ENCODE measurements at regions not wholly inside any gene's neighbourhood (a gene's known extent, or its start where the extent isn't known, plus 50 kb on each side); places are given as distances from the start of the nearest gene placed in this dataset.

DNA sequence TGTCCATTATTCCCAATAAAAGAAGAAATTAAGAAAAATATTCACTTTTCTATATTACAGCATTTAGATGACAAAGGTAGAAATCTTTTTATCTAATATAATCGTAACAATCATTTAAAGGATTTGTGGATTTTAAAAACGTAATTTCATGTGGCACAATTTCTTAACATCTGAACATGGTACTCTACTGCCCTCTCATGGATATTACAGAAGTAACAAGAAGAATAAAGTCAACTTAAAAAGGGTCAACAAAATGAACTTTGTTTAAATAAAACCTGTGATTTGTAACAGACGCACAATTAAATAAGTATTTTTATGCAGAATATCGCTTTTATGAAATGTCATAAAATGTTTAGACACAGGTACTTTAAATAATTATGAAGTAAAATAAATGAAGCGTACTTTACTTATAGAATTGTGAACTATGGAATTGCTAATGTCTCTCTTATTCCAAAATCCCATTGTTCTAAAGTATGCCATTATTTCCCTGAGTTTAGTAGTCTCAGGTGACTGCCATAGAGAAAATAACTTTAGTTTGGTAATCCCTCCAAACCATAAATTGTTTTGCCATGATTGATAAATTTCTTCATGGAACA lies 366.8 kb upstream of the ZNF385D start (continued):
- TF ChIP-seq, protein P1, sequence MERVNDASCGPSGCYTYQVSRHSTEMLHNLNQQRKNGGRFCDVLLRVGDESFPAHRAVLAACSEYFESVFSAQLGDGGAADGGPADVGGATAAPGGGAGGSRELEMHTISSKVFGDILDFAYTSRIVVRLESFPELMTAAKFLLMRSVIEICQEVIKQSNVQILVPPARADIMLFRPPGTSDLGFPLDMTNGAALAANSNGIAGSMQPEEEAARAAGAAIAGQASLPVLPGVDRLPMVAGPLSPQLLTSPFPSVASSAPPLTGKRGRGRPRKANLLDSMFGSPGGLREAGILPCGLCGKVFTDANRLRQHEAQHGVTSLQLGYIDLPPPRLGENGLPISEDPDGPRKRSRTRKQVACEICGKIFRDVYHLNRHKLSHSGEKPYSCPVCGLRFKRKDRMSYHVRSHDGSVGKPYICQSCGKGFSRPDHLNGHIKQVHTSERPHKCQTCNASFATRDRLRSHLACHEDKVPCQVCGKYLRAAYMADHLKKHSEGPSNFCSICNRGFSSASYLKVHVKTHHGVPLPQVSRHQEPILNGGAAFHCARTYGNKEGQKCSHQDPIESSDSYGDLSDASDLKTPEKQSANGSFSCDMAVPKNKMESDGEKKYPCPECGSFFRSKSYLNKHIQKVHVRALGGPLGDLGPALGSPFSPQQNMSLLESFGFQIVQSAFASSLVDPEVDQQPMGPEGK (CRISPR knock-in tag; IDR thresholded peaks at IDR 0.05; ENCODE audit: borderline replicate concordance) = no peak
- TF ChIP-seq ESRRG (CRISPR knock-in tag; IDR thresholded peaks at IDR 0.05) = no peak
- no peak for TF ChIP-seq TOX (CRISPR knock-in tag; IDR thresholded peaks at IDR 0.05; ENCODE audit: borderline replicate concordance)
- no peak for TF ChIP-seq ZFP30 (CRISPR knock-in tag; IDR thresholded peaks at IDR 0.05)
- no peak for TF ChIP-seq RARB (CRISPR knock-in tag; IDR thresholded peaks at IDR 0.05)
- no peak for TF ChIP-seq TCF4 (CRISPR knock-in tag; IDR thresholded peaks at IDR 0.05; ENCODE audit: borderline replicate concordance)
- no peak for TF ChIP-seq BACH2 (CRISPR knock-in tag; IDR thresholded peaks at IDR 0.05; ENCODE audit: borderline replicate concordance)

DNA sequence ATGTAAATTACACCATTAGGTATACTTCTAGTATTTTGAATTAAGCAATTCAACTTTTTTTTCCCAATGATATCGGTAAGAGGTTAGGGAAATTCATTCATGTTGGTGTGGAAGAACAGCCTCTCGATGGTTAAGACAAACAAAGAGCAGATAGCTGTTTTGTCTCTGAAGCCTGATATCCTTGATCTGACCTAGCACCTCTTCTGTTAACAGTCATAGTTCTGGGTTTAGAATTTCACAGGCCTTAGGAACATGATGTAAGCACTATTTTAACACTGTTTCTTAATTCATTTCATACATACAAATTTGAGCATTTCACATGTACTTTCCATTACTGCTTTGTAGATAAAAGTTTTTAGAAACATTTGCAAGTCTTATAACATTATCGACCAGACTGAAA lies 367.5 kb upstream of the ZNF385D start:
- no peak for ATAC-seq
- TF ChIP-seq RARB (CRISPR knock-in tag; IDR thresholded peaks at IDR 0.05) (no peak), OSR1 (CRISPR knock-in tag; IDR thresholded peaks at IDR 0.05) (no peak), ZNF70 (CRISPR knock-in tag; IDR thresholded peaks at IDR 0.05) (no peak), CSDC2 (CRISPR knock-in tag; IDR thresholded peaks at IDR 0.05) (no peak), ZFP30 (CRISPR knock-in tag; IDR thresholded peaks at IDR 0.05) (no peak)
- TF ChIP-seq, protein P1 (CRISPR knock-in tag; IDR thresholded peaks at IDR 0.05; ENCODE audit: borderline replicate concordance) = no peak

DNA sequence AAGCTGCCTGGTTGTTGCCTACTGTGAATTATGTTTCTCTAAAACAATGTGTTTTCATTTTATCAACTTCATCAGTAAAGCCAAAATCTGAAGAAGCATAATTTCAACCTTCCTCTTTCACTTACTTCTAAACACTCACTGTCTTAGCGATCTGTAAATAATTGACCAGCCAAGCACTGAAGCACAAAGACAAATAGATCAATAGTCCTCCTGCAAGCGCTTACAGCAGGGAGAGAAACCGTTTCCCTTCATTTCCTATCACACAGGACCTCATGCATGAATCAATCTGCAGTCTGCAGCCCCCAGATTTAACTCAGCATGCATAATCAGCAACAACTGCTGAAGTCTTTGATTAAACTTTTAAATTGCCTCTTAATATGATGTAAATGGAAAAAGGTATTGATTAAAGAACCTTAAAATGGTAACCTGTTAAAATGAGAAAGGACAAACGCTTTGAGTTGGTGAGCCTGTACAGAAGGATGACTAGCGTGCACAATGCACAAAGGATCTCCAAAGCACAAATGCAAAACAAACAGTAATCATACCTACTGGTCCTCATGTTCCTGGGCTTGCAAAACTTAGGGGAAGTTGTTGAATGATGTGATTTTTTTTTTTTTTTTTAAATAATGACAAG lies 370.2 kb upstream of the ZNF385D start:
- ATAC-seq = no peak

DNA sequence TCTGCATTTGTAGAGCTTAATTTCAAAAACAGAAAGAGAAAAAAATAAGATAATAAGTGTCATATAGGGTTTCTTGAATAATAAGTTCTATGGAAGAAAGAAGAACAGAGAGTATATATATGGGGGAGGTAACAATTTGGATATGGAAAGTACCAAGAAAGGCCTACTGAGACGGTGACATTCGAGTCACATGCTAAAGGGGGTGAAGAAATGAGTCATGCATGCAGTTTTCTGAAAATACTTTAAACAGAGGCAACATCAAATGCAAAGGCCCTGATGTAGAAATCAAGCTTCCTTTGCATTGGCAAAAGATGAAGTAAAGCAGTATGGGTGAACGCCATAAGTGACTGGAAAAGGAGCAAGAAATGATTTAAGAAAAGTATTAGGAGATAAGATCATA lies 371.6 kb upstream of the ZNF385D start:
- ATAC-seq = no peak
- no peak for TF ChIP-seq TOX (CRISPR knock-in tag; IDR thresholded peaks at IDR 0.05; ENCODE audit: borderline replicate concordance)
- TF ChIP-seq ESRRG (CRISPR knock-in tag; IDR thresholded peaks at IDR 0.05) = no peak
- TF ChIP-seq, protein P1 (CRISPR knock-in tag; IDR thresholded peaks at IDR 0.05; ENCODE audit: borderline replicate concordance) = no peak
- no peak for TF ChIP-seq ISL1 (CRISPR knock-in tag; IDR thresholded peaks at IDR 0.05)
- no peak for TF ChIP-seq ZNF8 (CRISPR knock-in tag; IDR thresholded peaks at IDR 0.05)
- TF ChIP-seq, protein P2, sequence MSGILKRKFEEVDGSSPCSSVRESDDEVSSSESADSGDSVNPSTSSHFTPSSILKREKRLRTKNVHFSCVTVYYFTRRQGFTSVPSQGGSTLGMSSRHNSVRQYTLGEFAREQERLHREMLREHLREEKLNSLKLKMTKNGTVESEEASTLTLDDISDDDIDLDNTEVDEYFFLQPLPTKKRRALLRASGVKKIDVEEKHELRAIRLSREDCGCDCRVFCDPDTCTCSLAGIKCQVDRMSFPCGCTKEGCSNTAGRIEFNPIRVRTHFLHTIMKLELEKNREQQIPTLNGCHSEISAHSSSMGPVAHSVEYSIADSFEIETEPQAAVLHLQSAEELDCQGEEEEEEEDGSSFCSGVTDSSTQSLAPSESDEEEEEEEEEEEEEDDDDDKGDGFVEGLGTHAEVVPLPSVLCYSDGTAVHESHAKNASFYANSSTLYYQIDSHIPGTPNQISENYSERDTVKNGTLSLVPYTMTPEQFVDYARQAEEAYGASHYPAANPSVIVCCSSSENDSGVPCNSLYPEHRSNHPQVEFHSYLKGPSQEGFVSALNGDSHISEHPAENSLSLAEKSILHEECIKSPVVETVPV (CRISPR knock-in tag; IDR thresholded peaks at IDR 0.05) = no peak
- TF ChIP-seq, protein P3, sequence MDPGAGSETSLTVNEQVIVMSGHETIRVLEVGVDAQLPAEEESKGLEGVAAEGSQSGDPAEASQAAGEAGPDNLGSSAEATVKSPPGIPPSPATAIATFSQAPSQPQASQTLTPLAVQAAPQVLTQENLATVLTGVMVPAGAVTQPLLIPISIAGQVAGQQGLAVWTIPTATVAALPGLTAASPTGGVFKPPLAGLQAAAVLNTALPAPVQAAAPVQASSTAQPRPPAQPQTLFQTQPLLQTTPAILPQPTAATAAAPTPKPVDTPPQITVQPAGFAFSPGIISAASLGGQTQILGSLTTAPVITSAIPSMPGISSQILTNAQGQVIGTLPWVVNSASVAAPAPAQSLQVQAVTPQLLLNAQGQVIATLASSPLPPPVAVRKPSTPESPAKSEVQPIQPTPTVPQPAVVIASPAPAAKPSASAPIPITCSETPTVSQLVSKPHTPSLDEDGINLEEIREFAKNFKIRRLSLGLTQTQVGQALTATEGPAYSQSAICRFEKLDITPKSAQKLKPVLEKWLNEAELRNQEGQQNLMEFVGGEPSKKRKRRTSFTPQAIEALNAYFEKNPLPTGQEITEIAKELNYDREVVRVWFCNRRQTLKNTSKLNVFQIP (CRISPR knock-in tag; IDR thresholded peaks at IDR 0.05; ENCODE audit: borderline replicate concordance, low read depth) = no peak
- TF ChIP-seq GLIS3 (CRISPR knock-in tag; IDR thresholded peaks at IDR 0.05) = no peak
- TF ChIP-seq PPARA (CRISPR knock-in tag; IDR thresholded peaks at IDR 0.05; ENCODE audit: borderline replicate concordance) = no peak
- no peak for TF ChIP-seq CSDC2 (CRISPR knock-in tag; IDR thresholded peaks at IDR 0.05)
- no peak for TF ChIP-seq TCF4 (CRISPR knock-in tag; IDR thresholded peaks at IDR 0.05; ENCODE audit: borderline replicate concordance)
- TF ChIP-seq ZNF565 (CRISPR knock-in tag; conservative IDR thresholded peaks at IDR 0.05; ENCODE audit: low read depth) = no peak
- TF ChIP-seq, protein P4, sequence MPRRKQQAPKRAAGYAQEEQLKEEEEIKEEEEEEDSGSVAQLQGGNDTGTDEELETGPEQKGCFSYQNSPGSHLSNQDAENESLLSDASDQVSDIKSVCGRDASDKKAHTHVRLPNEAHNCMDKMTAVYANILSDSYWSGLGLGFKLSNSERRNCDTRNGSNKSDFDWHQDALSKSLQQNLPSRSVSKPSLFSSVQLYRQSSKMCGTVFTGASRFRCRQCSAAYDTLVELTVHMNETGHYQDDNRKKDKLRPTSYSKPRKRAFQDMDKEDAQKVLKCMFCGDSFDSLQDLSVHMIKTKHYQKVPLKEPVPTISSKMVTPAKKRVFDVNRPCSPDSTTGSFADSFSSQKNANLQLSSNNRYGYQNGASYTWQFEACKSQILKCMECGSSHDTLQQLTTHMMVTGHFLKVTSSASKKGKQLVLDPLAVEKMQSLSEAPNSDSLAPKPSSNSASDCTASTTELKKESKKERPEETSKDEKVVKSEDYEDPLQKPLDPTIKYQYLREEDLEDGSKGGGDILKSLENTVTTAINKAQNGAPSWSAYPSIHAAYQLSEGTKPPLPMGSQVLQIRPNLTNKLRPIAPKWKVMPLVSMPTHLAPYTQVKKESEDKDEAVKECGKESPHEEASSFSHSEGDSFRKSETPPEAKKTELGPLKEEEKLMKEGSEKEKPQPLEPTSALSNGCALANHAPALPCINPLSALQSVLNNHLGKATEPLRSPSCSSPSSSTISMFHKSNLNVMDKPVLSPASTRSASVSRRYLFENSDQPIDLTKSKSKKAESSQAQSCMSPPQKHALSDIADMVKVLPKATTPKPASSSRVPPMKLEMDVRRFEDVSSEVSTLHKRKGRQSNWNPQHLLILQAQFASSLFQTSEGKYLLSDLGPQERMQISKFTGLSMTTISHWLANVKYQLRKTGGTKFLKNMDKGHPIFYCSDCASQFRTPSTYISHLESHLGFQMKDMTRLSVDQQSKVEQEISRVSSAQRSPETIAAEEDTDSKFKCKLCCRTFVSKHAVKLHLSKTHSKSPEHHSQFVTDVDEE (CRISPR knock-in tag; IDR thresholded peaks at IDR 0.05) = no peak
- TF ChIP-seq OSR1 (CRISPR knock-in tag; IDR thresholded peaks at IDR 0.05) = no peak
- no peak for TF ChIP-seq ZFP30 (CRISPR knock-in tag; IDR thresholded peaks at IDR 0.05)
- no peak for TF ChIP-seq ZFP3 (CRISPR knock-in tag; IDR thresholded peaks at IDR 0.05)

More for the DNA sequence above, 370.2 kb upstream of the ZNF385D start:
- no peak for TF ChIP-seq ZFP30 (CRISPR knock-in tag; IDR thresholded peaks at IDR 0.05)
- TF ChIP-seq CSDC2 (CRISPR knock-in tag; IDR thresholded peaks at IDR 0.05) = no peak
- TF ChIP-seq ZNF565 (CRISPR knock-in tag; conservative IDR thresholded peaks at IDR 0.05; ENCODE audit: low read depth) = no peak
- TF ChIP-seq, protein P3 (CRISPR knock-in tag; IDR thresholded peaks at IDR 0.05; ENCODE audit: borderline replicate concordance, low read depth) = no peak

All from SK-N-SH treated with all-trans-retinoic acid at 6 μM for 48 hours (cell line).